HS-27A (cell line): ENCODE measurements at regions not wholly inside any gene's neighbourhood (a gene's known extent, or its start where the extent isn't known, plus 50 kb on each side); places are given as distances from the start of the nearest gene placed in this dataset.
"Not testable (repeated sequence)": the region's sequence is repeated elsewhere in the genome, so short reads cannot be mapped to it uniquely, and the experiment has no call there.

ENCODE experiments used
- DNase-seq: peaks from one replicate; pipeline ENCODE4 v3.0.0-alpha.2; 2012; ENCODE audit warnings: low read depth, missing footprints

- not testable (repeated sequence) for DNase-seq
Measured at GRCh38 chr4:153106736-153107135, 97.5 kb upstream of the TRIM2 start.

- DNase-seq = no peak
Measured at GRCh38 chr4:153107246-153107645, 97.0 kb upstream of the TRIM2 start.

GRCh38 chr4:153109296-153109849, 94.9 kb upstream of the TRIM2 start:
- DNase-seq = no peak

GRCh38 chr4:153110739-153111138, 93.5 kb upstream of the TRIM2 start:
- no peak for DNase-seq

GRCh38 chr4:153111426-153112040, 92.7 kb upstream of the TRIM2 start:
- no peak for DNase-seq

GRCh38 chr4:153112041-153112441, 92.2 kb upstream of the TRIM2 start:
- no peak for DNase-seq

GRCh38 chr4:153113061-153113837, 91.0 kb upstream of the TRIM2 start:
- no peak for DNase-seq

- no peak for DNase-seq
Measured at GRCh38 chr4:153113838-153114105, 90.5 kb upstream of the TRIM2 start.

- peak; percentile 74 for DNase-seq
Measured at GRCh38 chr4:153114771-153115321, 89.4 kb upstream of the TRIM2 start.

- DNase-seq = peak; percentile 50
Measured at GRCh38 chr4:153115322-153116290, 88.6 kb upstream of the TRIM2 start.

- DNase-seq = no peak
Measured at GRCh38 chr4:153116291-153116680, 88.0 kb upstream of the TRIM2 start.

GRCh38 chr4:153116801-153117200, 87.4 kb upstream of the TRIM2 start:
- DNase-seq = no peak

GRCh38 chr4:153117554-153117953, 86.7 kb upstream of the TRIM2 start:
- no peak for DNase-seq

GRCh38 chr4:153119626-153120025, 84.6 kb upstream of the TRIM2 start:
- DNase-seq = no peak

GRCh38 chr4:153120235-153120634, 84.0 kb upstream of the TRIM2 start:
- DNase-seq = no peak

- no peak for DNase-seq
Measured at GRCh38 chr4:153122855-153123254, 81.4 kb upstream of the TRIM2 start.

- DNase-seq = no peak
Measured at GRCh38 chr4:153126137-153126536, 78.1 kb upstream of the TRIM2 start.

- DNase-seq = peak; percentile 56
Measured at GRCh38 chr4:153127760-153128494, 76.3 kb upstream of the TRIM2 start.

- no peak for DNase-seq
Measured at GRCh38 chr4:153131596-153131995, 72.6 kb upstream of the TRIM2 start.

GRCh38 chr4:153137159-153137558, 67.1 kb upstream of the TRIM2 start:
- DNase-seq = no peak
